ENCODE measurements at regions not wholly inside any gene's neighbourhood (a gene's known extent, or its start where the extent isn't known, plus 50 kb on each side); places are given as distances from the start of the nearest gene placed in this dataset.
"Not testable (repeated sequence)": the region's sequence is repeated elsewhere in the genome, so short reads cannot be mapped to it uniquely, and the experiment has no call there.

GRCh38 chr6:93829757-93830156 lies 410.4 kb upstream of the EPHA7 start:
- TF ChIP-seq CTCF (IDR thresholded peaks at IDR 0.05); EZH2 (IDR thresholded peaks at IDR 0.05; ENCODE audit: borderline replicate concordance, insufficient read depth, low read depth, low read length, poor library complexity, severe bottlenecking): not testable (repeated sequence)

All from B cell (primary cell).